ENCODE measurements at regions not wholly inside any gene's neighbourhood (a gene's known extent, or its start where the extent isn't known, plus 50 kb on each side); places are given as distances from the start of the nearest gene placed in this dataset.
"Not testable (repeated sequence)": the region's sequence is repeated elsewhere in the genome, so short reads cannot be mapped to it uniquely, and the experiment has no call there.

GRCh38 chr6:97939440-97940168 lies 656.6 kb upstream of the MMS22L start:
- DNase-seq = no peak

- DNase-seq = no peak
These were observed 664.8 kb upstream of the MMS22L start for GRCh38 chr6:97947841-97948240.

- DNase-seq = no peak
These were observed 675.1 kb upstream of the MMS22L start for GRCh38 chr6:97958134-97958533.

DNA sequence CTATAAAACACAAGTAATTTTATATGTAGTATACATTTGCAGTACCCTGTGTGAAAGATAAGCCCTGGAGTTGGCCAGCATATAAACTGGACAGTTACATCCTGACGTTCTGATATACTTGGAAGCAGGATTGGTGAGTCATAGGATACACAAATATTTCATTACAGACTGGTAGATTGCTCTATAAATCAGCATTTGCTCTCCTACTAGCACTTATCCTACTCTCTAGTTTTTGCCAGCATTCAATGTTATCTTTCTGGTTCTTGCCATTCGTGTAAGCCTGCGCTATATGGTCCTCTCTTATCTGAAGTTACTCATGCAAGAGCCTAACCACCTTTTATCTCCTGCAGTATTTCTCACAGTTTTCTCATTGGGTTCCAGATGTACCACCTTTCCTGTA lies 680.2 kb upstream of the MMS22L start:
- DNase-seq = no peak

DNA sequence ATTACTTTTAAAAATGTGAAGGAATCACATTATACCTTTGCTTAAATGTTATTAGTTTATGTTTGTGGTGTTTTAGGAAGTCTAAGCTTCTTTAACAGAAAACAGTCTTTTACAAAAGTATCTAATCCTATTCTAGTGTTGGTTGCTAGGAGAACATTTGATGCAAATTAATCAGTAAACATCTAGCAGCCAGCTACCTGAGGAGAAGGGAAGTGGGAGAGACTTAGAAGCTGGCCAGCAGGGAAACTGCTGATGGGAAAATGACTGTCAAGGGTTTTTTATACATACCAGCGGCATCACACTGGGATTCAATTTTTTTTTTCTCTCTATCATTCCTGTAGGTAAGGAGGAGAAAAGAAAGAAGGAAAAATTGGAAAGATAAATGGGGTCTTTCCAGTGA lies 686.0 kb upstream of the MMS22L start:
- no peak for DNase-seq

DNA sequence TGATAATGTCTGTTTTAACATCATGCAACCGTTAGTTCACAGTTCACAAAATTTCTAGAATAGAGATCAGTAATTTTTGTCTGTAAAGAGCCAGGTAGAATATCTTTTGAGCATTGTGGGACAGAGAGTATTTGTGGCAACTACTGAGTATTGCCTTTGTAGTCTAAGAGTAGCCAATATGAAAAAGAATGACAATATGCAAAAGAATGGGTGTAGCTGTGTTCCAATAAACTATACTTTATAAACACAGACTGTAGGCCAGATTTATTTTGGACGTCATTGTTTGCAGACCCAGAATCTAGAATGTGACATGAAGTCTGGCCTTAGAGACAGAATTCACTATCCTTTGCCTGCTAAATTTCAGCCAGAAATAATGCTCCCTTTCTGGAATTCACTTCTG lies 694.1 kb upstream of the MMS22L start:
- DNase-seq = no peak

DNA sequence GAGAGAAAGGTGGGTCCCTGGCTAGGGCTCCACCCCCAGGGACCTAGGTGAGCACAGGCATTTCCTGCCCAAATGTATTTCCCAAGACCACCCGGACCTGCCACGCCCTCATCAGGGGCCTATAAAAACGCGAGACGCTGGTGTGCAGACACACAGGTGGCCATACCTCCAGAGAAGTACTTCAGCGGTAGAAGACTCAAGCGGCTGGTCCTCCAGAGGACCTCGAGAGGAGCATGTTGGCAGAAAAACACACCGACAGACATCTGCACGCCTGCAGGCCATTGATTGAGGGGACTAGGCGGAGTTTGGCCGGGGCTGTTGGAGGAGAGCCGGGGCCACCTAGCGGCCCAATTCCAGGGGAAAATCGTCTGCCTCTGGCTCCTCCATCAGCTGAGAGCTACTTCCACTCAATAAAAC lies 695.8 kb upstream of the MMS22L start:
- DNase-seq = no peak

GRCh38 chr6:97979285-97979684 lies 696.3 kb upstream of the MMS22L start:
- not testable (repeated sequence) for DNase-seq

- no peak for DNase-seq
These were observed 706.4 kb upstream of the MMS22L start for GRCh38 chr6:97989451-97989850.

GRCh38 chr6:97995158-97995557 lies 712.1 kb upstream of the MMS22L start:
- DNase-seq = no peak

GRCh38 chr6:98002678-98003077 lies 719.7 kb upstream of the MMS22L start:
- no peak for DNase-seq

- no peak for DNase-seq
These were observed 731.6 kb upstream of the MMS22L start for GRCh38 chr6:98014442-98015201.

DNA sequence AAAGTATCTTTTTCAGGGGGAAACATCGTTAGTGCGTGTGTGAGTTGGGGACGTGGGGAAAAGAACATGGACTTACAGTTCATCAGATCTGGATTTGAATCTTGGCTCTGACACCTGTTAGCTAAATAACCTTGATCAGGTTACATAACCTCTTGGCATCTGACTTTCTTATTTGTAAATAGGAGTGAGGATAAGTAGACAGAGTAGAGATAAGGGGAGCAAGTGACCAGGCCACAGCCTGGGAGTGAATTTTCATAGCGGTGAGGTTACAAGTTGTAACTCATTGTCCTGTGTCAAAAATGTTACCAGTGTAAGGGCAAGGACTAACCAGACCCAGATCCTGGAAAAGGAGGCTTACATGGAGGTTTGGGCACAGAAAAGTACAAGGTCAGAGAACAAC lies 733.5 kb upstream of the MMS22L start:
- no peak for DNase-seq

DNA sequence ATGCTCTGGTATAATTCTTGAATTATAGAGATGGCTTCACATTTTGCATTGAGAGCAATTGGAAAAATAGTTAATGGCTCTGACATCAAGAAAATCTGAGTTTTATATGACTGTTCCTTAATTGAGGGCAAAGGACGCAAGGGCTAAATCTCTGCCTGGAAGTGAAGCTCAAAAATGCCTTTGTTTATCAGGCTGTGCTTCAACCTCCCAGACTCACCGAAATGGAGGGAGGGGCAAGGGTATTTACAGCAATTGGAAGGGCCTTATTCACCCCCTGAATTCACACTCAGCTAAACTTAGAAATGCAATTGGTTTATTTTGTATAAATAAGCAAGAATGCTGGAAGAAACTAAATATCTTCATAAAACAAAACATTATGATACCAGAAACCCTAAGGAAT lies 737.2 kb upstream of the MMS22L start:
- no peak for DNase-seq

DNA sequence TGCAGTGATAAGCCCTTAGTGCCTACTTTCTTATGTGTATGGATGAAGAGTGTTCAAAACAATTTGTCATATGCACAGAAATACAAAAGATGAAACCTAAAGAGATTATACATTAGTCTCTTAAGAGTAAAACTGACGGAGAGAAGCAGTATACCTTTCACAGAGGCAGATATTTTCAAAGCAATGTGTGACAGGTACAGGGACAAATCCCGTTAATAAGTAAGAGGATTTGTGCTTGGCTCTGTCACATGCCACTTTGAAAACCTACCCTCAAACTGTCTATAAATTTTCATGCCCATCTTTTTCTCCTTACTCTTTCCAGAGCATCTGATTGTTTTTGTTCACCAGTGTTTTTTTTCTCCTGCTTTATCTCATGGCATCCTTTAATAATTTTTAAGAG lies 741.3 kb upstream of the MMS22L start:
- DNase-seq = no peak

DNA sequence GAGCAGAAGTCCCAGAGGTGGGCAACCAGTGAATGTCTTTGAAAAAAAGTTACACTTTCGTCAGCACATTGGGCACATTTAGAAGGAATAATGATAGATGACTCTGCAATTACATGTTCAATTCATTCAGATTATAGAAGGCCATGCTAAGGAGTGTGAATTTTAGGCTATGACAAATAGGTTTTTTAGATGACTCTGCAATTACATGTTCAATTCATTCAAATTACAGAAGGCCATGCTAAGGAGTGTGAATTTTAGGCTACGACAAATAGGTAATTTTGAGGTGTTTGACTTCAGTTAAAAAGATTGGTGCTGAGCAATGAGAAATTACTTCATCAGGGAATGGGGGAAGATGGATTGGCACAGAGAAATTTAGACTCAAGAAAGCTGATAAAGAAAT lies 744.9 kb upstream of the MMS22L start:
- no peak for DNase-seq

DNA sequence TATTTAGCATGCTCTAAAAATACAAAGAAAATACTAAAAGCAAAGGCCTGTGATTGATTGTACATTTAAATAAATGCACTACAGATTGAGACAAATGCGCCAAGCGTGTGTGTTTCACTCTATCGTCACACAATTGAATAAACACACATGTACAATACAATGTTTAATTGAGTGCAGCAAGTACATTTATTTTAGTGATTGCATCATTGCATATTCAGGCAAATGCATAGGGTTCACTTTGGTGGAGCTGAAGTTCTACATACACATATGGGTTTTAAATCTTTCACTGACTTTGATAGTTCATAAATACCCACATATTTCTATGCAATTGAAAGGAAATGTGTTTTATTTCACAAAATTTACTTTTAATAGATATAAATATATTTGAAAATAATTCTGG lies 750.6 kb upstream of the MMS22L start:
- DNase-seq = no peak

- no peak for DNase-seq
These were observed 753.4 kb upstream of the MMS22L start for GRCh38 chr6:98036344-98036923.

DNA sequence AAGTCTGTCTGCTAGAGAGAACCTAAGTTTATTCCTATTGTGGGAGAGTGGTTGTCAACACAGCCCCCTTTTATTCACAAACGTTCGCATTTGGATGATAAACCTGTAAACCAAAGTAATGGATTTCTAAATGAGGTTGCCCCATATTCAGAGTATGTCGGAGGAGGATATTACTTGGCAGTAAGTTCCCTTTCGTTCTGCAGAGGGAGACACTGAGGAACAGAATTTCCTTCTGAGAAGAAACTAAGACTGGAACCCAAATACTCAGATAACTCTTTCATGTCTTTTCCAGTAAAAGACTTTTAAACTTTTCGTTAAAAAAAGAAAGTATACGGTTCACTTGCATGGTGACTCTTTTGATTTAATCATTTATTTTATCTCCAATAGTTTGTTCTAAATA lies 754.6 kb upstream of the MMS22L start:
- DNase-seq = no peak

DNA sequence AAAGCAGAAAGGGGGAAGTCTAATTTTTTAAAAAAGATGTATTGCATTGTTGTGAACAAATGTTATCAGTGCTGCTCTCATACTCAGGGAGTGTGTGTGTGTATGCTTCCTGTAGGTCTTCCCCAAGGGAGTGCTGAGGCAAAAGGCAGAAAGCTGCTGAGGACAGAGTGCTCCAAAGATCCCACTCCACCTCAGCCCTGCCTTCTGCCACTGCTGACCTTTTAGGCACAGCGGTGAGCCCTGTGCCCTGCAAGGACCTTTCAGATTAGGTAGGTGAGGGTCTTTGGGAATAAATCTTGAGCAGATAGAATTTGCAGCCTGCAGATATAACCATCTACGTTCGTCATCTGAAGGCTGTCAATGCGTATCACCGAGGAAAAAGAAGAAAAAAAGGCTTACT lies 756.4 kb upstream of the MMS22L start:
- no peak for DNase-seq

DNA sequence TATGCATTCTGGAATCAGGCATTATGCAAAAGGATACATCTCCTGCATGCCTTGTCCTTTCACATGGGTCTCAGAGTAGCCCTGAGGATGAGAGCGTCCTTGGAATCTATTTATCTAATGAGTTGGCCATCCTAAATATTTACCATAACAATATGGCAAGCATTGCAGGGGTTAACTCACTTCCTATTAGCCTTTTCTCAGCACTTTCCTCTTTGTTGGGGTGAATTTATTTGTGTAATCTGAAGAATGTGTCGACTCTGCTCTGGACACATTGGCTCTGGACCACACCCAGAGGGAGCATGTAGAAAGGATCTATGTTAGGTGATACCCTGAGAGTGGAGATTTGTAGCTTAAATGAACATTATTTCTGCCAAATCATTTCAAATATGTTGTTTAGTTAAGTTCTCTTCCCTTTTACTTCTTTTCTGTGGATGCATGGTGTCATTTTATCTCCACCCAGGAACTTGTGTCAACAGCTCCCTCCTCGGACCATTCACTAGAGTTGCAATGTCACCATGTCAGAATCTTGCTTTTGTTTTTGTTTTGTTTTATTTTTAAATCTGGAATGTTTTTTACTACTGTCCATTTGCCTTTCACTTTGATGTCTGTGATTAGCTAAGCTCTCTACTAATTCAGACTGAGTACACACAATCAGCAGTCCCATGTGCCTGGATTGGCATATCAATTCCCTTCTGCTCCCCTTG lies 757.0 kb upstream of the MMS22L start:
- DNase-seq = no peak

DNA sequence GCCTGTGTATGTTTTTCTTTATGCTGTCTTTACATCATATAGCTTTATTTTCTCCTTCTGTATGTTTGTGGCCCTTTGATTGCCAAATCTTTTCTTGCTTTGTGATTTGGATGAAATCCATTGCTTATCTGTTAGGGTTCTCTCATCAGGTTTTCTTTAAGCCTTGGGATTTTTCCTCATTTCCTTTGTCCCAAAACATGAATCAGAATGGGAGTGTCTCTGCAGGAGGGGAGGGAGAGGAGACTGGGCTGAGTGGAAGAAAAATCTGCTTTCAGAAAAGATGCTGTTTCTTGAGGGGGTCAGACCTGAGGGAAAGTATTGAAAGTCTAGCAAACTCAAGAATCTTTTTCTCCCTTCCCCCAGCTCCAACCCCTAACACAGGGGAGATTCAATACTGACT lies 758.0 kb upstream of the MMS22L start:
- no peak for DNase-seq

DNA sequence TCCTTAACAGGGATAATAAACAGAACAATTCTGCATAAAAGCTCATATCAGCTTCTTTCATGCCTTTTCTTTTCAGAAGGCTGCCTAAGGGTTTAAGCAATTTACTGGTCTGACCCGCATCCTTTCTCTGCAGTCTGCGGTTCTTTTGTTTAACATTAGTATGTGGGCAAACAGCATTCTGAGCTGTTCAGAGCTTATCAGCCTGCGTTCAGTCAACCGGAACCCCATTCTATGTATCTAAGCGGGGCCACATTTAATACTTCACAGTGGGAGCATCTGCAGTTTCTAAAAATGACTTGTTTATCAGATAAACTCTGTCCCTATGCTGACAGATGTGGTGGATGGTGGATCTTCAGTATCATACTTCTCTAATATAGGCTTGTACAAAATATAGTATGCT lies 758.9 kb upstream of the MMS22L start:
- DNase-seq = no peak

- no peak for DNase-seq
These were observed 761.1 kb upstream of the MMS22L start for GRCh38 chr6:98044151-98044561.

Data from cerebellar nuclear complex (tissue), 1 donor.